Esophagus squamous epithelium (tissue), 5 donors: ENCODE measurements at regions not wholly inside any gene's neighbourhood (a gene's known extent, or its start where the extent isn't known, plus 50 kb on each side); places are given as distances from the start of the nearest gene placed in this dataset.

Source experiments
- DNase-seq: peaks from one replicate; lab custom pipeline; 2025; lab: John Stamatoyannopoulos, UW
- H3K27ac ChIP-seq, 4 donors: fragments of 200-600 bp; sonication (generic); one replicate each; pipeline ENCODE4 v1.5.1; 2016 to 2019; ENCODE audit warnings: mild to moderate bottlenecking in 1 of 4
- H3K27me3 ChIP-seq, 4 donors: fragments of 200-600 bp; sonication (generic); 1 replicate in 3 of 4; 2 replicates in 1 of 4; pipeline versions ENCODE4 v1.5.1 to v1.6.0; 2017 to 2021; ENCODE audit warnings: antibody characterized with exemption in 1 of 4
- H3K36me3 ChIP-seq, 3 donors: fragments of 200-600 bp; sonication (generic); one replicate each; pipeline ENCODE4 v1.5.1; 2016 to 2019
- H3K4me1 ChIP-seq, 3 donors: fragments of 200-600 bp; sonication (generic); one replicate each; pipeline ENCODE4 v1.5.1; 2017 to 2019
- H3K4me3 ChIP-seq, 4 donors: fragments of 200-600 bp; sonication (generic); 1 replicate in 3 of 4; 2 replicates in 1 of 4; pipeline ENCODE4 v1.5.1; 2016 to 2019; ENCODE audit warnings: mild to moderate bottlenecking in 2 of 4, moderate library complexity in 1 of 4
- H3K9me3 ChIP-seq, 3 donors: fragments of 200-600 bp; sonication (generic); one replicate each; pipeline ENCODE4 v1.5.1; 2016 to 2019
- CTCF ChIP-seq, 6 experiments: fragments of 450-650 bp in 4 of 6; fragments of 200-600 bp in 2 of 6; sonication (generic) in 2 of 6; IDR thresholded peaks; one replicate each; pipeline ENCODE4 v1.5.1; 2016 to 2019; ENCODE audit warnings: antibody characterized with exemption in 6 of 6, mild to moderate bottlenecking in 4 of 6, moderate library complexity in 4 of 6
- POLR2A ChIP-seq, 4 donors: fragments of 450-650 bp; IDR thresholded peaks; one replicate each; pipeline ENCODE4 v1.6.1; 2017; ENCODE audit warnings: antibody characterized with exemption in 4 of 4, mild to moderate bottlenecking in 4 of 4, moderate library complexity in 3 of 4
- WGBS, 2 donors: methylation state at CpG; one replicate each; pipeline ENCODE4 v1.1.5; 2018; 5-methylcytosine and 5-hydroxymethylcytosine counted together
- intact Hi-C: fragments of 100-400 bp; cut with DNase I; formaldehyde crosslinking; loops from one replicate; pipeline ENCODE4 v1.15.0; 2022
- donor health status: DM: yes; HTN: yes; CAD: no.

DNA sequence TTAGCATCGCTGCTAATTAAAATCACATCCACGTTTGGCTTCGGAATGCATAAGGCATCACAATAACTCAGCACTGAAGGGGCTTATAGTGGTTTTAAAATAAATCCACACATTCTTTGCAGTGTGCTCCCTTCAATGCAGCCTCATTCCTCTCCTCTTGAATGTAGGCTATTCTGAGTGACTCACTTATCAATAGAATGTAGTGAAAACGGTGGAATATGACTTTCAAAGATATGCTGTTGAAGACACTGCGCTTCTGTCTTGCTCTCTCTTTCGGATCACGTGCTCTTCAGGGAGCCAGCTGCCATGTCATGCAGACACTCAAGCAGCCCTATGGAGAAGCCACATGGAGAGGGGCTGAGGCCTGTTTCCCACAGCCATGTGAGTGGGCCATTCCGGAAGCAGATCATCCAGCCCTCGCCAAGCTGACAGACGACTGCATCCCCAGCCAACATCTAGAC, 87.4 kb downstream of the CRYGS start:
- TF ChIP-seq CTCF (IDR thresholded peaks at IDR 0.05): no peak
- TF ChIP-seq POLR2A (IDR thresholded peaks at IDR 0.05): no peak
- no peaks in the 10 kb centered on the region for H3K9me3 ChIP-seq
- no peak overlapping the region for H3K4me3 ChIP-seq
- intact Hi-C loops: no loop called here
- peaks cover 0 to 79% (median 1%) of the 10 kb centered on the region in 4 donors for H3K27me3 ChIP-seq
- 78 to 84% methylated on average over 10 of the region's 10 CpGs for WGBS, 2 donors
- no peaks in the 10 kb centered on the region for H3K36me3 ChIP-seq
- H3K27ac ChIP-seq: no peak overlapping the region
- peaks cover 0 to 17% (median 4%) of the 10 kb centered on the region in 3 donors for H3K4me1 ChIP-seq
- DNase-seq: no peak

DNA sequence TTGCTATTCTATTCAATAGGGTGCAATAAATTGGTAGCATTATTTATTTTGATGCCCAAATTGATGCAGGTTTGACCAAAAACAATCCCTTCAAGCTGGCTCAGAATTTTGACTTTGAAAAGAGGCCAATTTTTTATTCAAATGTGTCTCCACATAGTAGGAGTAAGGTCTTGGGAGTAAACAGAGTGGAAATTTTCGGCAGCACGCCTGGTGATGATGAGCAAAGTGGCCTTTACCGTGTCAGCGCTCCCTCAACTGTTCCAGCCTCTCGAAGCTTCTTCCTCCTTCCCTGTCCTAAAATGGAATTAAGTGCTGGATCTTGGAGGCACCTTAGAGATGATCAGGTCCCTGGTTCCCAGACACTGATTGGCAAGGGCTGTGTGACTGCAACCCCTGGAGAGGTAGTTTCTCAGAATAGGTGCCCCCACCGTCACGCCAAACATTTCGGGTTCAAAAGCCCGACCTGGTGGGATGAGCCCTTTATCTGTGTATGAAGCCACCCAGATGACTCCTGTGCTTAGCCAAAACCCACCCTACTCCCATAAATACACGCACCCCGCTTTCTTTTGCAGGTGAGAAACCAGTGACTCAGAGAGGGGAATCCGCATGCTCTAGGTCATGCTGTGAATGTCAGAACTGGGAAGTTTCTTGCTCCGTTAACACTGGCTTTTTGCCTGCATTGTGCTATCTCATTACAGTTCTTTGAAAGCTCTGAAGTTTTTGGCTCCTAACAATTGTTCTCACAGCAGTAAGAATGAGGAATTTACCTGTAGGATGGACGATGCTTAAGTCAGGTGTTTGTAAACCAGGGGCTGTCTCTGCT, 89.1 kb downstream of the CRYGS start:
- peaks cover 0 to 77% (median 1%) of the 10 kb centered on the region in 4 donors for H3K27me3 ChIP-seq
- no peaks in the 10 kb centered on the region for H3K9me3 ChIP-seq
- no peak overlapping the region for H3K27ac ChIP-seq
- TF ChIP-seq POLR2A (IDR thresholded peaks at IDR 0.05): no peak
- TF ChIP-seq CTCF (IDR thresholded peaks at IDR 0.05): no peak
- DNase-seq: no peak
- intact Hi-C loops: no loop called here
- H3K36me3 ChIP-seq: no peaks in the 10 kb centered on the region
- 60 to 70% methylated on average over 14 of the region's 14 CpGs for WGBS, 2 donors
- no peak overlapping the region for H3K4me3 ChIP-seq
- peaks cover 0 to 17% (median 4%) of the 10 kb centered on the region in 3 donors for H3K4me1 ChIP-seq

GRCh38 chr3:186453531-186453930, 90.6 kb downstream of the CRYGS start:
- 85 to 100% methylated on average over 4 of the region's 4 CpGs for WGBS, 2 donors
- no peak for DNase-seq
- intact Hi-C loops: no loop called here
- Histone ChIP-seq H3K27ac (no peak overlapping the region), H3K9me3 (no peaks in the 10 kb centered on the region), H3K27me3 (peaks cover 0 to 73% (median 1%) of the 10 kb centered on the region in 4 donors), H3K36me3 (no peaks in the 10 kb centered on the region), H3K4me3 (no peak overlapping the region), H3K4me1 (peaks cover 0 to 5% (median 0%) of the 10 kb centered on the region in 3 donors)
- TF ChIP-seq POLR2A (IDR thresholded peaks at IDR 0.05): no peak
- TF ChIP-seq CTCF (IDR thresholded peaks at IDR 0.05): no peak

DNA sequence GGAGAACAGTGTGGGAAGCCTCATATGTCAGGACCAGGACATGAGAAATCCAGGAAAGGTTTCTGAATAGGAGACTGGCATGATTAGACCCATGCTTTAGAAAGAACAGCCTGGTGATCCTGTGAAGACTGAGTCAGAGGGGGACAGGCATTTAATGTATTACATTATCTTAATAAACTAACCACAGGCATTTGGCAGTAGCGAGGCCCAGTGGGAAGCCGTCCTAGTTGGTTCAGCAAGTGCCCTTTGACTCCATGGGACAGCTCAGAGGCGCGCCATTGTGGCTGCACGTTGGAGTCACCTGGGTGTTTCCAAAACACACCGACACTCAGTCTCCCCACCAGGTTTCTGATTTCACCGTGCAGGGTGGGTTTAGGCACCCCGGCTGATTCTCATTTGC, 90.5 kb upstream of the DGKG start:
- intact Hi-C loops: no loop called here
- H3K27ac ChIP-seq: no peak overlapping the region
- no peak overlapping the region for H3K4me3 ChIP-seq
- DNase-seq: no peak
- H3K27me3 ChIP-seq: peaks cover 0 to 74% (median 1%) of the 10 kb centered on the region in 4 donors
- H3K9me3 ChIP-seq: no peaks in the 10 kb centered on the region
- 75 to 78% methylated on average over 8 of the region's 8 CpGs for WGBS, 2 donors
- TF ChIP-seq POLR2A (IDR thresholded peaks at IDR 0.05) (no peak), CTCF (IDR thresholded peaks at IDR 0.05) (no peak)
- no peaks in the 10 kb centered on the region for H3K36me3 ChIP-seq
- H3K4me1 ChIP-seq: no peaks in the 10 kb centered on the region

DNA sequence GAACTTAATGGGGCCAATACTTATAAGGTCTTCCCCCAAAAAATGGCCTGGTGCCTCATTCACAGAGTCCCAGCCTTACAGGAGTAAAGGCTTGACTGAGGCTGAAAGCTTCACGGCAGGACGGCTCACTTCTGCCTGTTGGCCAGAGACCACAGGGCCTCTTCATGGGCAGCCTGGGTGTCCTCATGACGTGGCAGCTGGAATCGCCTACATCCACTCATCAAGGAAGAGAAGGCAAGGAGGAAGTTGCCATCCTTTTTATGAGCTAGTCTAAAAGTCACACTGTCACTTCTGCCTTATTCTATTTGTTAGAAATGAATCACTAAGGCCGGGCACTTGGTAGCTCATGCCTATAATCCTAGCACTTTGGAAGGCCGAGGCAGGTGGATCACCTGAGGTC, 89.3 kb upstream of the DGKG start:
- peaks cover 0 to 70% (median 0%) of the 10 kb centered on the region in 4 donors for H3K27me3 ChIP-seq
- no peaks in the 10 kb centered on the region for H3K4me1 ChIP-seq
- no peak overlapping the region for H3K27ac ChIP-seq
- WGBS, 2 donors: 84 to 87% methylated on average over 4 of the region's 6 CpGs
- no peak for DNase-seq
- H3K4me3 ChIP-seq: no peak overlapping the region
- no peak for TF ChIP-seq POLR2A (IDR thresholded peaks at IDR 0.05)
- no peak for TF ChIP-seq CTCF (IDR thresholded peaks at IDR 0.05)
- no peaks in the 10 kb centered on the region for H3K36me3 ChIP-seq
- no peaks in the 10 kb centered on the region for H3K9me3 ChIP-seq
- intact Hi-C loops: no loop called here
